Neural cell (in vitro differentiated cells): ENCODE measurements at regions not wholly inside any gene's neighbourhood (a gene's known extent, or its start where the extent isn't known, plus 50 kb on each side); places are given as distances from the start of the nearest gene placed in this dataset.

Experiments
- CTCF ChIP-seq: fragments of 450-650 bp; IDR thresholded peaks from 2 replicates; pipeline ENCODE4 v1.5.1; 2014; ENCODE audit warnings: antibody characterized with exemption, mild to moderate bottlenecking, moderate library complexity; ENCODE audit not compliant: poor library complexity, severe bottlenecking
- EP300 ChIP-seq: fragments of 450-650 bp; conservative IDR thresholded peaks from 2 replicates; pipeline ENCODE4 v1.6.1; 2014; ENCODE audit warnings: antibody characterized with exemption, mild to moderate bottlenecking, moderate library complexity; ENCODE audit not compliant: poor library complexity, severe bottlenecking

GRCh38 chr17:77695386-77695785 is 263.1 kb upstream of the TNRC6C start:
- no peak for TF ChIP-seq CTCF
- no peak for TF ChIP-seq EP300
